Tibial nerve (tissue), 3 donors: ENCODE measurements at regions not wholly inside any gene's neighbourhood (a gene's known extent, or its start where the extent isn't known, plus 50 kb on each side); places are given as distances from the start of the nearest gene placed in this dataset.

Source experiments
- CTCF ChIP-seq, 5 experiments: fragments of 200-600 bp in 3 of 5; fragments of 450-650 bp in 2 of 5; sonication (generic) in 3 of 5; IDR thresholded peaks; one replicate each; pipeline ENCODE4 v1.5.1; 2016 to 2019; ENCODE audit warnings: antibody characterized with exemption in 5 of 5, mild to moderate bottlenecking in 3 of 5, moderate library complexity in 2 of 5
- POLR2A ChIP-seq, 2 donors: fragments of 450-650 bp; IDR thresholded peaks; one replicate each; pipeline ENCODE4 v1.6.1; 2017; ENCODE audit warnings: antibody characterized with exemption in 2 of 2, mild to moderate bottlenecking in 2 of 2, moderate library complexity in 2 of 2

DNA sequence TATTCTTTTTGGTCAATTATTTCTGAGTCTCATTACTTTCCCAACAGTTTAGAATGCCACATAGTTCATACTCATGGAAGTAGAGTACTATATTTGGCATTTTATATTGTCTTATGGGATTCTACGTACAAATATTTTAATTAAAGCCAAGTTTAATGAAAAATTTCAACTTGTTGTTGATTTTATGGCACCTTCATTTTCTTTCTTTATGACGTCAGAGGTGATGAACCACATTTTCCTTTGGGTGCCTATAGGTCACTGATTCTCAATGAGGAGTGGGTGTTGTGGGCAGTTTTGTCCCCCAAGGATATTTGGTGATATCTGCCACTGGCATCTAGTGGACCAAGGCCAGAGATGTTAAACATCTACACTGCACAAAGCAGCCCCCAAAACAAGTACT is 1071.3 kb downstream of the NXPH1 start:
- TF ChIP-seq CTCF (IDR thresholded peaks at IDR 0.05) (no peak), POLR2A (IDR thresholded peaks at IDR 0.05) (no peak)
